Right lobe of liver (tissue), 4 donors: ENCODE measurements at regions not wholly inside any gene's neighbourhood (a gene's known extent, or its start where the extent isn't known, plus 50 kb on each side); places are given as distances from the start of the nearest gene placed in this dataset.

ENCODE experiments used
- POLR2A ChIP-seq: fragments of 450-650 bp; IDR thresholded peaks from one replicate; pipeline ENCODE4 v1.6.1; 2017; ENCODE audit warnings: antibody characterized with exemption, mild to moderate bottlenecking
- TF ChIP-seq, protein P1 (sequence below), 4 donors: fragments of 200-600 bp in 3 of 4; fragments of 450-650 bp in 1 of 4; IDR thresholded peaks; one replicate each; pipeline versions ENCODE4 v1.5.1 to v1.8.0; 2016 to 2022; ENCODE audit warnings: antibody characterized with exemption in 4 of 4, mild to moderate bottlenecking in 2 of 4
- donor health status: DM: no; HTN: no; CAD: no.
- donor health status: DM: no; HTN: no; CAD: no.
- donor health status: DM: no; HTN: yes; CAD: no.

DNA sequence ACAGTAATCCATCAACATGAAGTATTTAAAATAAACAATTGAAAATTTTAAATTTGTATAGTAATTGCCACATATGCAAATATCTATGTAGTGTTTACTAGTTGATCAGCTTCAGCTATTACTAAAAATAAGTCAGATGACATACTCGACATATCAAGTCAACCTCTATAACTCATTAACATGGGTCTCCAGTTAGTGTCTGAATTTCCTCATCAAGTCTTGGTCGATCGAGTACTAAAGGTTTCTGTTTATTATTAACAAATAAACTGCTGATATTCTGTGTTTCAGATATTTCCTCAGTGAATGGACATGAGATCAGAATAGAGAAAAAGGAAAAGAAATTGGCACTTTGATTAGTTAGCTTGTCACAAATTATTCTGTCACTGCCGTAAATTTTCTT, 266.5 kb upstream of the ITGA1 start:
- TF ChIP-seq, protein P1, sequence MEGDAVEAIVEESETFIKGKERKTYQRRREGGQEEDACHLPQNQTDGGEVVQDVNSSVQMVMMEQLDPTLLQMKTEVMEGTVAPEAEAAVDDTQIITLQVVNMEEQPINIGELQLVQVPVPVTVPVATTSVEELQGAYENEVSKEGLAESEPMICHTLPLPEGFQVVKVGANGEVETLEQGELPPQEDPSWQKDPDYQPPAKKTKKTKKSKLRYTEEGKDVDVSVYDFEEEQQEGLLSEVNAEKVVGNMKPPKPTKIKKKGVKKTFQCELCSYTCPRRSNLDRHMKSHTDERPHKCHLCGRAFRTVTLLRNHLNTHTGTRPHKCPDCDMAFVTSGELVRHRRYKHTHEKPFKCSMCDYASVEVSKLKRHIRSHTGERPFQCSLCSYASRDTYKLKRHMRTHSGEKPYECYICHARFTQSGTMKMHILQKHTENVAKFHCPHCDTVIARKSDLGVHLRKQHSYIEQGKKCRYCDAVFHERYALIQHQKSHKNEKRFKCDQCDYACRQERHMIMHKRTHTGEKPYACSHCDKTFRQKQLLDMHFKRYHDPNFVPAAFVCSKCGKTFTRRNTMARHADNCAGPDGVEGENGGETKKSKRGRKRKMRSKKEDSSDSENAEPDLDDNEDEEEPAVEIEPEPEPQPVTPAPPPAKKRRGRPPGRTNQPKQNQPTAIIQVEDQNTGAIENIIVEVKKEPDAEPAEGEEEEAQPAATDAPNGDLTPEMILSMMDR (IDR thresholded peaks at IDR 0.05): no peak
- no peak for TF ChIP-seq POLR2A
